HG03025 (cell line): ENCODE measurements at regions not wholly inside any gene's neighbourhood (a gene's known extent, or its start where the extent isn't known, plus 50 kb on each side); places are given as distances from the start of the nearest gene placed in this dataset.
A peak's percentile ranks its signal among the peaks of the same experiment; 100 is the strongest.

Experiments used
- ATAC-seq: cut with Tn5 transposase; IDR thresholded peaks from one replicate; pipeline ENCODE4 v1.9.1; 2021; ENCODE audit warnings: mild to moderate bottlenecking, moderate library complexity; ENCODE audit not compliant: unreplicated experiment, low FRiP score

GRCh38 chr4:176897226-176897625 lies 104.5 kb upstream of the VEGFC start:
- ATAC-seq, result no peak

DNA sequence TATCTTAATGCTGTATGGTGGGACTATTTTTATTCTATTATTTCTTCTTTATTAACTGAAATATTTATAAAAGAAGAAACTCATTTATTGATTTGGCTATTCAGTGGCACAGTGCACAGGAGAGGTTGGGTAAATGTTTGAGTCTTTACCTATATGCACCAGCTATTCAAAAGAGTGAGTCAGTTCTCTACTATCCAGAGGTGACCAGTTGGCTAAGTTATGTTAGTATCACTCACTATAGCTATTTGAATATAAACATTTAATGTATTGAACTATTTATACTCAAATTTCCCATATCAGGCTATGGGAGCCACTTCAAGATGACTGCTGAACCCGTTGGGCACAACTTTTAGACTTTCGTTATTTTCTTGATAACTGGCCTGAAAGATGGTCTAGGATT lies 106.1 kb upstream of the VEGFC start:
- ATAC-seq, result no peak

DNA sequence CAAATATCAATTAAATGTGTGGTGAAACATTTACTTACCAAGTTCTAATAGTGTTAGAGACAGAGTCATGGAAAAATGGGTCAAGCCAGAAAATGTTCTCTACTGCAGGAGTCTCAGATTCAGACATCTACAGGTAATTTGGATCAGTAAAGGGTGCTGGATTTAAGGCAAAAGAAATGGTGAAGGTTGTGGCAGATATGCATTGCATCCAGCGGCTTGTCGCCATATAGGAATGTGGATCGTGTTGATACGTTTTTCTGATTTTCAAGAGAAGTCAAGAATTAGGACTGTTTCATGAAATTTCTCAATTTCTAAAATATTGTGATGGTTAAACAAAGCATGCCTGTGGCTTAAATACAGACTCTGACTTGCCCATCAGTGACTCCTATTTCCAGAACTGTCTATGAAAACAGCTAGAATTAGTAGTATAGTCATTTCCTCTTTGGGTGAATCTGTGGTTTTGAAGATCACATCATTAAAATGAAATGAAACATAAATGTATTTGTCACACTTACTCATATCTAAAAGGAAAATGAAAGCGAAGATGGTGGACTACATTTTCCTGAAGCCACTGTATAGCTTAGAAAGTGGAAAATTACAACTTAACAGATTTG lies 110.1 kb upstream of the VEGFC start:
- ATAC-seq, result peak; percentile 83

- no peak for ATAC-seq
Observed at GRCh38 chr4:176906709-176907108, 114.0 kb upstream of the VEGFC start.

- ATAC-seq, result no peak
Observed at GRCh38 chr4:176910646-176911045, 117.9 kb upstream of the VEGFC start.

DNA sequence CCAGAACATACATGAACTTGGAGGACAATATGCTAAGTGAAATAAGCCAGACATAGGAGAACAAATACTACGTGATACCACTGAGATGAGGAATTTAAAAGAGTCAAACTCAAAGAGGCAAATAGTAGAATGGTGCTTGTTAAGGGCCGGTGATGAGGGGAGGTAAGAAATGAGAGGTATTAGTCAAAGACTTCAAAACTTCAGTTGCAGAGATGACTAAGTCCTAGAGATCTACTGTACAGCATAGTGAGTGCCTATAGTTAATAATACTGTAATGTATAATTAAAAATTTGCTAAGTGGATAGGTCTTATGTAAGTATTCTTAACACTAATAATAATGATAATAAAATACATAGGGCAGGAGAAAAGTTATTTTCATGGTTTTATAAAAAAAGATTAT lies 126.9 kb upstream of the VEGFC start:
- no peak for ATAC-seq

DNA sequence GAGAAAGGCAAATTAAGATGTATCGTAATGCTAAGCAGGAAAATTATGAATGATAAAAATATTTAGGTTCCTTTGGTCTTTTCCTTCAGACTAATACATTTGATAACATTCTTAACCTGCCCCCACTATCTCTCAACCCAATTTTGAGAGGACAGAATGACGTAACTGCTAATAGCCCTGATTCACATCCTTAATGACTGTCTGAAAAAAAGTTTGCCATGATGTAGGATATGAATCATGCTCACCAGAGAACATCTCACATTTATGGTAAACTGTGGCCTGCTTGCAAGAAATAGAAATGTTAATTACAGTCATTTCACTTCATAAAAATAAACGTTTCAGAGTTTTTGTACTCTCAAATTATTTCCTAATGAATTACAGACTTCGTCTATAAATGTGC lies 128.0 kb upstream of the VEGFC start:
- ATAC-seq, result no peak

- ATAC-seq, result no peak
Observed at GRCh38 chr4:176921256-176921655, 128.5 kb upstream of the VEGFC start.

DNA sequence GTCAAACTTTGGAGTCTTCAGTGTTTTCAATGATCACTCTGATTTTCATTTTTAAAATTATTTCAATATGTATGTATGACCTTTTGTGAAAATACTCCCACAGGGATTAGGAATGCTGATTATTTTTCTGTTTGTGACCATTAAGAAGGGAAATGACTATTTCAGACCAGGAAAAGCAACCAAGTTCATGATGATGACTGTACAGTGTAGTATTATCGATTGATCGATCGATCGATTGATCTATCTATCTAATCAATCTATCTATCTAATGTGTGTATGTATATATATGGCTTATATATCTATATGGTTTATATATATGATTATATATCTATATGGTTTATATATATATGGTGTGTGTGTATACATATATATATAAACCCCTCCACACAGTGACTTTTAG lies 131.5 kb upstream of the VEGFC start:
- no peak for ATAC-seq

GRCh38 chr4:176925962-176926361 lies 133.2 kb upstream of the VEGFC start:
- ATAC-seq, result no peak

GRCh38 chr4:176927117-176927516 lies 134.4 kb upstream of the VEGFC start:
- ATAC-seq, result no peak

- no peak for ATAC-seq
Observed at GRCh38 chr4:176927664-176928063, 134.9 kb upstream of the VEGFC start.

DNA sequence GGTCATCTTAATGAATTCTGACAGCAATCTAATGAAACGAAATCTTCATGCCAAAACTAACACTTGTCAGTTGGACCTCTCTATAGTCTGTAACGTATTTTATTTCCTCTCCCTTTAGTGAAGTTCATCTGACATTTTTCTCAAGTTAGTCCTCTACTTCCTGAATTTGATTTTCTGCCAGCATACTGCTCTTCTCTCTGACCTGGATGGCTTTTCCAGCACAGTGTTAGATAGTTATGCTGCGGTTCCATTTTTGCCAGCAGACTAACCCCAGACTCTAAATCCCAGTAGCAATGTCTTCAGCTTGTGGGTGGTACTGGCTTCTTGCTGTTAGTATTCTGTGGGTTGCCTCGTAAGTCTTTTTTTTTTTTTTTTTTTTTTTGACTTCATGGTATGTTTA lies 146.7 kb upstream of the VEGFC start:
- ATAC-seq, result no peak

GRCh38 chr4:176945334-176945733 lies 152.6 kb upstream of the VEGFC start:
- ATAC-seq, result no peak

DNA sequence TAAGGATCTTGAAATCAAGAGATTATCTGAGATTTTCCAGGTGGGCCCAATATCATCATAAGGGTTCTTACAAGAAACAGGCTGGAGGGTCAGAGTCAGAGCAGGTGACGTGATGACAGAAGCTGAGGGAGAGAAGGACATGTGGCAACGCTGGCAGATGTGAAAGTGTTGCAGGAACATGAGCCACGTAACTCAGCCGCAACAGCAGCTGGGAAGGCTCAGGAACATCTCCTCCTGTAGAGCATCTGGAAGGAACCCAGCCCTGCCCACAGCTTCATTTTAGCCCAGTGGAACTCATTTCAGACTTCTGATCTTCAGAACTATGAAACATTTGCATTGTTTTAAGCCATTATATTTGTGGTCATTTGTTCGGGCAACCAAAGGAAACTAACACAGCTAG lies 156.3 kb upstream of the VEGFC start:
- ATAC-seq, result no peak

DNA sequence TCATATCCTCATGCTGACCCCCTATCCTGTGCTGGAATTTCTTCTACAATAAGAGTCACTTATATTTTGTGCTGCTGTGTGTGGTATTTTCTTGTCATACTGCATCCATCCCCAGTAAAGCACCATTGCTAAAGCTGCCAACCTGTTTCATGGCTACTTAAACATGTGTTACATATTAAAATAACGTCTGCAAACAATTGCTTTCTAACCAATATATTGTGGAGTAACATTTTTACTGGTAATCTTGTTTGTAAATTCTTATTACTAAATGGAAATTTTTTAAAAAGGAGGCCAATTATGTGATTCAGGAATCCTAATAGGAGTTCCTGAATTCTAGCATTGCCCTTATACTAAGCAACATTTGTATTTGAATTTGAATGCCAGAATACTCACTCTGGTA lies 160.3 kb upstream of the VEGFC start:
- no peak for ATAC-seq

DNA sequence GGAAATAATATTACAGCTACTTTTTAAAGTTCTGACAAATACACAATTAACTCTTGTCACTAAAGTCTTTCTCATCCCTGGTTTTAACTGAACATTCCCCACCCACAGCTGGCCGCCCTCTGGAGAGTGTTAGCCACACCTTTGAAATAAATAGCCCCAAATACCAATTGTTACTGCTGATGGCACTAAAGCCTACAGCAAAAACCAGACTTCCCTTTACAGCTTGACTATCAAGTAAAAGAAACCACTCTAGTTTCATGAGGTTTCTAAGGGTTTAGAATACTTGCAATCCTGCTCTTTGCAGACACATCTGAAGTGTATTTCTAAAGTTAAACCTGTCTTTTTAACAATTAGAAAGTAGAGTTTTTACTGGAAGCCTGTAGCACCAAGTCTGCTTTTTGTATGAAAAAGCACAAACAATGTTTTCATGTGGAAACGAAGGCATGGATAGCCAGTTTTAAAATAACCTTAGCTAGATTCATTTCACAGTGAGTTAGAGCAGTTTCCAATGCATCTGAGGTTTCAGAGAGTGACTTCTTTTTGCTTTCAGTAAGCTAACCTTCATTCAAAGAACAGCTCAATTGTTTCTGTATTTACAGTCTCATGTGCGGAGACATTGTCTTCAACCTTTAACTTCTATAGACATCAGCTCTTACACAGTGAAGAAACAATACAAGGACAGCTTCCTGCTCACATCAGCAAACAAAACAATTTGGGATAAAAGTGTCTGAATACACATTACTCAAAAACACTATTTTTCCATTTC lies 164.8 kb upstream of the VEGFC start:
- no peak for ATAC-seq

GRCh38 chr4:176959980-176960379 lies 167.3 kb upstream of the VEGFC start:
- no peak for ATAC-seq

DNA sequence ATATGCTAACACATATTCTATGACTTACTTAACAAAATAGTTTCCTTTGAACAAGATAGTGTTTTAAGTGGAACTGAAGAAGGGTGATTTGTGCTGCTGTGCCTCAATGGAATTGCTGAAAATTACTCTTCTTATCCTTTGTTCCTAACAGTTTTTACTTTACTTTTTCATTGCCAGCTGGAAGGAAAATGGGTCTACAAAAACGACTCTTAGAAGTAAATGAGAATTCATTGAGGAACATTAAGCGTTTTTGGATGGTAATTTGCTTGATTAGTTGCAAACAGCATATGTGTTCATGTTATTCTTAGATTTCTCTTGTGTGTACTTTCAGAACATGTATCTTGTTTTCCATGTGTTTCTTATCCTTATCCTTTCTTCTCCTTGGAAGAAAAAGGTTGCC lies 170.4 kb upstream of the VEGFC start:
- no peak for ATAC-seq

- no peak for ATAC-seq
Observed at GRCh38 chr4:176964116-176964691, 171.5 kb upstream of the VEGFC start.

GRCh38 chr4:176967586-176967985 lies 174.9 kb upstream of the VEGFC start:
- ATAC-seq, result no peak

DNA sequence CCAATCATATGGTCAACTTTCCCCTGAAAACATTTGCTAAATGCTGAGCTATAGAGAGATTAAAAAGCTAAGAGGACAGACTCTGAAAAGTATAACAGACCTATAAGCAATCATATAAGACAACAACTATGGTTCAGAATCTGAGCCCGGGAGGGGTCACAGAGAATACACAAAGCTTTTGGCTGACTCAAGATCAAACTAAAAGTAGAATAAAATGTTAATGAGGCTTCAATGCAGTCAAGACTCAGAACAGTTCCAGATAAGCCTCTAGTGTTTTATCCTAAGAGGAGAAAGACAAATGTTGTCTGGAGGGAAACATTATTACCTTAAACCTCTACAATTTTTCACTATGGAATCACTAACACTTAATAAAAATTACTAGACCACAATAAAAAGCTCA lies 175.4 kb upstream of the VEGFC start:
- ATAC-seq, result no peak
